K562 (cell line): ENCODE measurements at regions not wholly inside any gene's neighbourhood (a gene's known extent, or its start where the extent isn't known, plus 50 kb on each side); places are given as distances from the start of the nearest gene placed in this dataset.

Experiments used
- CEBPB ChIP-seq: fragments of 450-650 bp; IDR thresholded peaks from 2 replicates; pipeline ENCODE4 v1.6.1; 2016; ENCODE audit warnings: missing genetic modification characterization, missing compliant biosample characterization
- HDGF ChIP-seq: fragments of 450-650 bp; IDR thresholded peaks from 2 replicates; pipeline ENCODE4 v1.6.1; 2016
- POLR2AphosphoS5 ChIP-seq: IDR thresholded peaks from 2 replicates; pipeline ENCODE4 v1.6.1; 2011; ENCODE audit warnings: mild to moderate bottlenecking, low read depth, low read length, moderate library complexity; ENCODE audit not compliant: control insufficient read depth, insufficient read depth
- SREBF2 ChIP-seq: sonication (generic); formaldehyde crosslinking; IDR thresholded peaks from 2 replicates; pipeline ENCODE4 v1.4.0; 2020; ENCODE audit warnings: mild to moderate bottlenecking, missing genetic modification reagents
- TAF1 ChIP-seq: IDR thresholded peaks from 2 replicates; pipeline ENCODE4 v1.6.1; 2011; ENCODE audit warnings: mild to moderate bottlenecking, low read length, moderate library complexity; ENCODE audit not compliant: insufficient read depth, control insufficient read depth, severe bottlenecking; ENCODE audit errors: extremely low read depth
- TBL1XR1 ChIP-seq, 2 experiments: IDR thresholded peaks; 2 replicates each; pipeline ENCODE4 v1.6.1; 2012; ENCODE audit warnings: improper control_type of control experiment in 2 of 2, low read length in 2 of 2, mild to moderate bottlenecking in 1 of 2
- ZNF184 ChIP-seq: sonication (generic); formaldehyde crosslinking; IDR thresholded peaks from 2 replicates; pipeline ENCODE4 v1.5.0; 2020; ENCODE audit warnings: missing genetic modification reagents
- ZNF224 ChIP-seq: sonication (generic); formaldehyde crosslinking; IDR thresholded peaks from 2 replicates; pipeline ENCODE4 v1.8.0; 2022; ENCODE audit warnings: mild to moderate bottlenecking, missing genetic modification reagents
- ZNF274 ChIP-seq: IDR thresholded peaks from 2 replicates; pipeline ENCODE4 v1.6.1; 2011; ENCODE audit warnings: low read depth, mild to moderate bottlenecking, low read length, moderate library complexity, borderline replicate concordance
- ZNF780A ChIP-seq: fragments of 250-450 bp; sonication (Bioruptor Pico); IDR thresholded peaks from 2 replicates; pipeline ENCODE4 v1.5.0; 2021; ENCODE audit warnings: mild to moderate bottlenecking
- TF ChIP-seq, protein P1 (sequence below), 3 experiments: IDR thresholded peaks in 2 of 3; conservative IDR thresholded peaks in 1 of 3; 2 replicates each; pipeline ENCODE4 v1.5.1; 2011 to 2012; ENCODE audit warnings: low read length in 3 of 3, mild to moderate bottlenecking in 3 of 3, control low read depth in 2 of 3, improper control_type of control experiment in 1 of 3, inconsistent platforms in 1 of 3, low read depth in 1 of 3, mixed read lengths in 1 of 3, moderate library complexity in 1 of 3; ENCODE audit not compliant: insufficient read depth in 2 of 3
- TF ChIP-seq, protein P2 (sequence below): sonication (generic); formaldehyde crosslinking; IDR thresholded peaks from 2 replicates; pipeline ENCODE4 v1.8.1; 2022; ENCODE audit warnings: missing genetic modification reagents
- TF ChIP-seq, protein P3 (sequence below): IDR thresholded peaks from 2 replicates; pipeline ENCODE4 v1.6.1; 2011; ENCODE audit warnings: borderline replicate concordance, low read depth, mild to moderate bottlenecking, moderate library complexity, low read length; ENCODE audit not compliant: insufficient read depth, poor library complexity, severe bottlenecking
- TF ChIP-seq, protein P4 (sequence below), 2 experiments: fragments of 450-650 bp; formaldehyde crosslinking in 1 of 2; IDR thresholded peaks; 2 replicates each; pipeline versions ENCODE4 v1.4.0 to v1.6.1; 2014 to 2020; ENCODE audit warnings: mild to moderate bottlenecking in 2 of 2, borderline replicate concordance in 1 of 2, low read depth in 1 of 2

DNA sequence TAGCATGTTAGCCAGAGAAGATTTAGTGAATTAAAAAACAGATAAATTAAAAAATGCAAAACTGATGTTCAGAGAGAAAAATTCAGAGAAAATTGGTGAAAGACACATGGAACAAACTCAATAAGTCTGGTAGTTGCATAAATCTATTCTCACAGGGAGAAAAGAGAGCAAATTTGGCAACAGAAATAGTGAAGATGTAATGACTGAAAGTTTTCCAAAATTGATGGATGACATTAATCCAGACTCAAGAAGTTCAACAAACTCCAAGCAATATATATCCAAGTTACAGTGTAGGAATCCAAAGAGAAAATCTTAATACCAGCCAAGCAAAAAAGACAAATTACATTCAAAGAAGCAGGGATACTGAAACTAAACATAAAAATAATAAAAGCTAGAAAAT lies 302.7 kb upstream of the ARPP21 start:
- TF ChIP-seq, protein P1, sequence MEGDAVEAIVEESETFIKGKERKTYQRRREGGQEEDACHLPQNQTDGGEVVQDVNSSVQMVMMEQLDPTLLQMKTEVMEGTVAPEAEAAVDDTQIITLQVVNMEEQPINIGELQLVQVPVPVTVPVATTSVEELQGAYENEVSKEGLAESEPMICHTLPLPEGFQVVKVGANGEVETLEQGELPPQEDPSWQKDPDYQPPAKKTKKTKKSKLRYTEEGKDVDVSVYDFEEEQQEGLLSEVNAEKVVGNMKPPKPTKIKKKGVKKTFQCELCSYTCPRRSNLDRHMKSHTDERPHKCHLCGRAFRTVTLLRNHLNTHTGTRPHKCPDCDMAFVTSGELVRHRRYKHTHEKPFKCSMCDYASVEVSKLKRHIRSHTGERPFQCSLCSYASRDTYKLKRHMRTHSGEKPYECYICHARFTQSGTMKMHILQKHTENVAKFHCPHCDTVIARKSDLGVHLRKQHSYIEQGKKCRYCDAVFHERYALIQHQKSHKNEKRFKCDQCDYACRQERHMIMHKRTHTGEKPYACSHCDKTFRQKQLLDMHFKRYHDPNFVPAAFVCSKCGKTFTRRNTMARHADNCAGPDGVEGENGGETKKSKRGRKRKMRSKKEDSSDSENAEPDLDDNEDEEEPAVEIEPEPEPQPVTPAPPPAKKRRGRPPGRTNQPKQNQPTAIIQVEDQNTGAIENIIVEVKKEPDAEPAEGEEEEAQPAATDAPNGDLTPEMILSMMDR (IDR thresholded peaks at IDR 0.05 in 2 of 3, conservative IDR thresholded peaks at IDR 0.05 in 1 of 3; ENCODE audit: insufficient read depth in 2 of 3, low read depth in 1 of 3, low read length in 3 of 3): no peak
- TF ChIP-seq TAF1 (no peak), ZNF184 (no peak), ZNF274 (no peak), SREBF2 (no peak), ZNF780A (CRISPR knock-in tag) (no peak), ZNF224 (CRISPR knock-in tag) (no peak), CEBPB (tag) (no peak), HDGF (no peak), TBL1XR1 (IDR thresholded peaks at IDR 0.05; ENCODE audit: low read length in 2 of 2) (no peak), POLR2AphosphoS5 (no peak)
- TF ChIP-seq, protein P2, sequence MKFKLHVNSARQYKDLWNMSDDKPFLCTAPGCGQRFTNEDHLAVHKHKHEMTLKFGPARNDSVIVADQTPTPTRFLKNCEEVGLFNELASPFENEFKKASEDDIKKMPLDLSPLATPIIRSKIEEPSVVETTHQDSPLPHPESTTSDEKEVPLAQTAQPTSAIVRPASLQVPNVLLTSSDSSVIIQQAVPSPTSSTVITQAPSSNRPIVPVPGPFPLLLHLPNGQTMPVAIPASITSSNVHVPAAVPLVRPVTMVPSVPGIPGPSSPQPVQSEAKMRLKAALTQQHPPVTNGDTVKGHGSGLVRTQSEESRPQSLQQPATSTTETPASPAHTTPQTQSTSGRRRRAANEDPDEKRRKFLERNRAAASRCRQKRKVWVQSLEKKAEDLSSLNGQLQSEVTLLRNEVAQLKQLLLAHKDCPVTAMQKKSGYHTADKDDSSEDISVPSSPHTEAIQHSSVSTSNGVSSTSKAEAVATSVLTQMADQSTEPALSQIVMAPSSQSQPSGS: no peak
- TF ChIP-seq, protein P3, sequence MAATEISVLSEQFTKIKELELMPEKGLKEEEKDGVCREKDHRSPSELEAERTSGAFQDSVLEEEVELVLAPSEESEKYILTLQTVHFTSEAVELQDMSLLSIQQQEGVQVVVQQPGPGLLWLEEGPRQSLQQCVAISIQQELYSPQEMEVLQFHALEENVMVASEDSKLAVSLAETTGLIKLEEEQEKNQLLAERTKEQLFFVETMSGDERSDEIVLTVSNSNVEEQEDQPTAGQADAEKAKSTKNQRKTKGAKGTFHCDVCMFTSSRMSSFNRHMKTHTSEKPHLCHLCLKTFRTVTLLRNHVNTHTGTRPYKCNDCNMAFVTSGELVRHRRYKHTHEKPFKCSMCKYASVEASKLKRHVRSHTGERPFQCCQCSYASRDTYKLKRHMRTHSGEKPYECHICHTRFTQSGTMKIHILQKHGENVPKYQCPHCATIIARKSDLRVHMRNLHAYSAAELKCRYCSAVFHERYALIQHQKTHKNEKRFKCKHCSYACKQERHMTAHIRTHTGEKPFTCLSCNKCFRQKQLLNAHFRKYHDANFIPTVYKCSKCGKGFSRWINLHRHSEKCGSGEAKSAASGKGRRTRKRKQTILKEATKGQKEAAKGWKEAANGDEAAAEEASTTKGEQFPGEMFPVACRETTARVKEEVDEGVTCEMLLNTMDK: no peak
- TF ChIP-seq, protein P4, sequence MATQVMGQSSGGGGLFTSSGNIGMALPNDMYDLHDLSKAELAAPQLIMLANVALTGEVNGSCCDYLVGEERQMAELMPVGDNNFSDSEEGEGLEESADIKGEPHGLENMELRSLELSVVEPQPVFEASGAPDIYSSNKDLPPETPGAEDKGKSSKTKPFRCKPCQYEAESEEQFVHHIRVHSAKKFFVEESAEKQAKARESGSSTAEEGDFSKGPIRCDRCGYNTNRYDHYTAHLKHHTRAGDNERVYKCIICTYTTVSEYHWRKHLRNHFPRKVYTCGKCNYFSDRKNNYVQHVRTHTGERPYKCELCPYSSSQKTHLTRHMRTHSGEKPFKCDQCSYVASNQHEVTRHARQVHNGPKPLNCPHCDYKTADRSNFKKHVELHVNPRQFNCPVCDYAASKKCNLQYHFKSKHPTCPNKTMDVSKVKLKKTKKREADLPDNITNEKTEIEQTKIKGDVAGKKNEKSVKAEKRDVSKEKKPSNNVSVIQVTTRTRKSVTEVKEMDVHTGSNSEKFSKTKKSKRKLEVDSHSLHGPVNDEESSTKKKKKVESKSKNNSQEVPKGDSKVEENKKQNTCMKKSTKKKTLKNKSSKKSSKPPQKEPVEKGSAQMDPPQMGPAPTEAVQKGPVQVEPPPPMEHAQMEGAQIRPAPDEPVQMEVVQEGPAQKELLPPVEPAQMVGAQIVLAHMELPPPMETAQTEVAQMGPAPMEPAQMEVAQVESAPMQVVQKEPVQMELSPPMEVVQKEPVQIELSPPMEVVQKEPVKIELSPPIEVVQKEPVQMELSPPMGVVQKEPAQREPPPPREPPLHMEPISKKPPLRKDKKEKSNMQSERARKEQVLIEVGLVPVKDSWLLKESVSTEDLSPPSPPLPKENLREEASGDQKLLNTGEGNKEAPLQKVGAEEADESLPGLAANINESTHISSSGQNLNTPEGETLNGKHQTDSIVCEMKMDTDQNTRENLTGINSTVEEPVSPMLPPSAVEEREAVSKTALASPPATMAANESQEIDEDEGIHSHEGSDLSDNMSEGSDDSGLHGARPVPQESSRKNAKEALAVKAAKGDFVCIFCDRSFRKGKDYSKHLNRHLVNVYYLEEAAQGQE (IDR thresholded peaks at IDR 0.05; ENCODE audit: borderline replicate concordance): no peak
- TF ChIP-seq, protein P4 (CRISPR knock-in tag; IDR thresholded peaks at IDR 0.05; ENCODE audit: low read depth): no peak
